WI38 (cell line): ENCODE measurements at regions not wholly inside any gene's neighbourhood (a gene's known extent, or its start where the extent isn't known, plus 50 kb on each side); places are given as distances from the start of the nearest gene placed in this dataset.

ENCODE experiments used
- H3K4me3 ChIP-seq: 2 replicates; pipeline ENCODE4 v1.5.1; 2011; ENCODE audit warnings: low read depth, mild to moderate bottlenecking, control low read depth, low read length
- TF ChIP-seq, protein P1 (sequence below): IDR thresholded peaks from 2 replicates; pipeline ENCODE4 v1.5.1; 2012; ENCODE audit warnings: low read depth, mild to moderate bottlenecking, control low read depth, low read length

DNA sequence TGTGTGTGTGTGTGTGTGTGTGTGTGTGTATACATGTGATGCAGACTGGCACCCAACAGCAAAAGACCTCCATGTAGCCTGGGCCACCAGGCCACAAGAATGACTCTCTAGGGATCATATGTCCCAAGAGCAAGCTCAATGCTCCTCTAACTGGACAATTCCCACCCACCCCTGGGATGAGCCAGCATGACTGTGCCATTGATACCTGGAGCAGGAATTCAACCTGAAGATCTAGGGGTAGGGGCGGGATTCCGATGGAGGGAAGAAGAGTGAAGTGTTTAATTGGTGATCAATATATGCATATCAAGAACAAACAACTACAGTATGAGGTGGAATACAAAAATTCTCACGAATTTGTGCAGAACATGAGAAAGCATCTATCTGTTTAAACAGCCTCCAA is 136.2 kb downstream of the PSMG1 start:
- H3K4me3 ChIP-seq: no peak overlapping the region
- TF ChIP-seq, protein P1, sequence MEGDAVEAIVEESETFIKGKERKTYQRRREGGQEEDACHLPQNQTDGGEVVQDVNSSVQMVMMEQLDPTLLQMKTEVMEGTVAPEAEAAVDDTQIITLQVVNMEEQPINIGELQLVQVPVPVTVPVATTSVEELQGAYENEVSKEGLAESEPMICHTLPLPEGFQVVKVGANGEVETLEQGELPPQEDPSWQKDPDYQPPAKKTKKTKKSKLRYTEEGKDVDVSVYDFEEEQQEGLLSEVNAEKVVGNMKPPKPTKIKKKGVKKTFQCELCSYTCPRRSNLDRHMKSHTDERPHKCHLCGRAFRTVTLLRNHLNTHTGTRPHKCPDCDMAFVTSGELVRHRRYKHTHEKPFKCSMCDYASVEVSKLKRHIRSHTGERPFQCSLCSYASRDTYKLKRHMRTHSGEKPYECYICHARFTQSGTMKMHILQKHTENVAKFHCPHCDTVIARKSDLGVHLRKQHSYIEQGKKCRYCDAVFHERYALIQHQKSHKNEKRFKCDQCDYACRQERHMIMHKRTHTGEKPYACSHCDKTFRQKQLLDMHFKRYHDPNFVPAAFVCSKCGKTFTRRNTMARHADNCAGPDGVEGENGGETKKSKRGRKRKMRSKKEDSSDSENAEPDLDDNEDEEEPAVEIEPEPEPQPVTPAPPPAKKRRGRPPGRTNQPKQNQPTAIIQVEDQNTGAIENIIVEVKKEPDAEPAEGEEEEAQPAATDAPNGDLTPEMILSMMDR: no peak

DNA sequence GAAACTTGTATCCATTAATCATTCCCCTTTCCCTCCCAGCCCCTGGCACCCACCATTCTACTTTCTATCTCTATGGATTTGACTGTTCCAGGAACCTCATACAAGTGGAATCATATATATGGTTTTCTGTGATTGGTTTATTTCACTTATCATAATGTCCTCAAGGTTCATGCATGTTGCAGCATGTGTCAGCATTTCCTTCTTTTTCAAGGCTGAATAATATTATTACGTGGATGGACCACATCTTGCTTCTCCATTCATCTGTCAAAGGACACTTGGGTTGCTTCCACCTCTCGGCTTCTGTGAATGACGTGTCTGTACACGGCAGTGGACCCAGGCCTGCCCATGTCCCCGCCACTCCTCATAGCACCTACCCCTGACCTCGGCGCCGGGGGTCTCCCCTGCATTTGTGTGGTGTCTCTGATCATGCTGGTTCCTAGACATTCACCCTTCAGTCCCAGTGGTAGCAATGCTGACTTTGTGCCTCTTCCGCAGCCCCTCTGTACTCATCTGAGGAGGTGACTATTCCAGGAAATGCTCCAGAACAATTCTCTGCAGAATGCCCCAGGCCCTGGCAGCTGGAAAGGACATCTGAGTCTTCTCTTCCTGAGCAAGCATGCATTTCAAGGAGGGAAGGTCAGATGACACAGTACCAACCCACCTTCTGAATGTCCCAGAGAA is 136.9 kb downstream of the PSMG1 start:
- H3K4me3 ChIP-seq: no peak overlapping the region
- TF ChIP-seq, protein P1: no peak

DNA sequence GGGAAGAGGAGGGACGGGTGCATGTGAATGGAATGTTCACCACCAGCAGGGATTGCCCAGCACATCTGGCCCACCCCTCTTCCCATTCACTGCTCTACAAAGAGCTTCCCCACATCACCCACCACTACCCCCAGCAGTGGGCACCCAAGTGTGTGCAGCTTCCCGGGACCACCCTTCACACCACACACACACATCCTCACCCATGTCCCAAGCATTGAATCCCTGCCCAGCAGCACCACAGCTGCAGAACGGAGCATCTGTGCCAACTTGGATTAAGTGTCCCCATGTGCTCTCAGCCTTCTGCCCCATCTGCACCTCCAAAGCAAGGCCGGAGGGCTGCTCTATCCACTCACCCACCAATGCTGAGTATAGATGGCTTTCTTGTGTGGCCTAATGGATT is 141.4 kb downstream of the PSMG1 start:
- no peak overlapping the region for H3K4me3 ChIP-seq
- TF ChIP-seq, protein P1: no peak

DNA sequence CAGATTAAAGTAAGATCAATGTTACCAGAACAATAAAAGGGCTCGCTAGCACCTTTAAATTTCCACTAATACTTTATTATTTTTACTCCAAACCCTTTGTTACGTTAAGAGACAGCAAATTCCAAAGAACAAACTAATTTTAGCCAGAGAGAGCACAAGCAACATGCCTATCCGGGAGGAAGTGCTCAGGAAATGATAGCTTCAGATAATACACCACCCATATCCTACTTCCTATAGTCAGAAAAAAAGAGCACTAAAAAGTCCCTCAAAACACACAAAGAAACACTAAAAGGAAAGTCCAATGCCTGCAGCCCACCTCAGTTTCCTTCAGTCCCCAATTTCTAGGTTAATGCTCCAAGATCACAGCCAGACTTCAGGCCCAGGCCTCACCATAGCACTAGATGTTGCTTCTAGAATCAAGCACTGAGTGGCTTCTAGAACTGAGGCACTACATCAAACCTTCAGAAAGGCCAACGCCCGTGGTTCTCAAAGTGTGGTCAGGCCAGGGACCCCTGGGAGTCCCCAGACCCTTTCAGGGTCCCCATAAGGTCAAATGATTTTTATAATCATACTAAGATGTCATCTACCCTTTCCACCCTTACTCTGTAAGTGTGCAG is 142.6 kb downstream of the PSMG1 start:
- no peak overlapping the region for H3K4me3 ChIP-seq
- TF ChIP-seq, protein P1: no peak

DNA sequence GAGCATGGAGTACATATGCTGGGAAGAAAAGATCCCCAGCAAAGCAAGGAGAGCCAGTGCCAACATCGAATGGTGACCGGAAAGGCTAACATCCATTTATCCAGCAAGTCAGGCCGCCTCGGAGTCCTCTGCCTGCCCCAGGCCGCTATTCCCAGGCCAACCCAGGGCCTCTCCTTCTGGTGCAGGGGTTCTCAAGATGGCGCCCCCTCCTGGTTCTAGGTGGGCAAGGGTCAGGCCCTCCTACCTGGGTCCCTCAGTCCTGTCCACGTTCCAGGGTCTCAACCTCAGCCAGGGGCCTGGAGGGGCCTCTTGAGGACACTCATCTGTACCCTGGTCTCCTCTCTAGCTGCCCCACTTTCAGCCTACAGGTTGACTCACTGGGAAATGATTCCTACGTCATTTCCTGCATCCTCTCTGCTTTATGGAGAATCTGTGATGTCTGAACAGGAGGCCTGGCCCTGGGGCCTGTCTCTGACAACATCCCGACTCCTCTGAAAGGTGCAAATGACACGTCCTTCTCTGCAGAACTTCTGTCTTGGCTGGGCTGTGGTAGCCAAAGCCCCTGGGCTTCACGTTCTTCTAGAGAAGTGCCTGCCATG is 145.3 kb downstream of the PSMG1 start:
- TF ChIP-seq, protein P1: no peak
- H3K4me3 ChIP-seq: no peak overlapping the region

DNA sequence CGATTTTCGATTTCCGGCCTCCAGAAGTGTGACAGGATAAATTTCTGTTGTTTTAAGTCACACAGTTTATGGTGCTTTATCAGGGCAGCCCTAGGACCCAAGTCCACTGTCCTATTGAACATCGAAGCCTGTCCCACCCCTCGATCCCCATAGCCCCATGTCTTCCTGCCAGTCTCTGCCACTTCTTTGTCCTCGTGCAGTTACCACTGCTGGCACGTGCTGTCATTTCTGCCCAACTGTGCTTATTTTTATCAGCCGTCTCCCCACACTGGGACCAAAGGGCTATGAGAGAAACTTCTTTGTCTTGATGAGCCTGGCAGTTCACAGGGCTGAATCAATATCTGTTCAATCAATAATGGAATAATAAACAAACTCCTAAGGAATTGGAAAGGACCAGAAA is 146.7 kb downstream of the PSMG1 start:
- TF ChIP-seq, protein P1: no peak
- H3K4me3 ChIP-seq: no peak overlapping the region
